ENCODE measurements at regions not wholly inside any gene's neighbourhood (a gene's known extent, or its start where the extent isn't known, plus 50 kb on each side); places are given as distances from the start of the nearest gene placed in this dataset.
"Not testable (repeated sequence)": the region's sequence is repeated elsewhere in the genome, so short reads cannot be mapped to it uniquely, and the experiment has no call there.

DNA sequence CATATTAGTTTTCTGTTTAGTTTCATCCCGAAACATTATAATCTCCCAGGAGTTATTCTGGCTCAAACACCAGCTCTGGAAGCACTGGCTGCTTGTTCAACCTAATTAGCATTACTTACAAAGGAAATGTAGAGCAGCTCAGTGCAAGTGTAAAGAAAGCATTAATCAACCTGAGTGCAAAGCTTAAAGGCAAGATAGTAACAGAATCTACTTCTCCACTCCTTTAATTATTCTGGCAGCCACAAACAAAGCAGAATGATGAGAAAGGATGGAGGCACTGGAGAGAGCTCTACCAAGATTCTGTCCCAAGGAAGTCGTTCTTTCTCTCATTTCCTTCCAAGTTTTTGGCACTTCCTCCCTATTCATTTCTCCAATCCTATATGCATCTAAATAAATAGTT lies 1384.0 kb downstream of the ZPLD1 start:
- no peak for DNase-seq

DNA sequence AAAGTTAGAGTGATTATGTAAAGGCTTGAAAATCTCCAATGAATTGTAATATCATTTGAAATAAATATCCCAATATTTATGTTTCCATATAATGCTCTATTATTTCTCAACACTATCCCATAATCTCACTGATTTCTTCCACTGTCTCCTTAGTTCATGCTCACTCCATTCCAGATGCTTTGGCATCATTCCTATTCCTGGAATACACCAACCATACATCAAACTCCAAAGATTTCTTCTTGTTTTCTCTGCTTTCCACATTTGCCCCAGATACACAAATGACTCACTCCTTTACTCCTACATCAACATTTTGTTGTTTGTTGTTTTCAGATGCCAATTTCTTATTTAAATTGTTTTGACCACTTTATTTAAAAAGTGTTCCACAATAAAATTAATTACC lies 1390.8 kb downstream of the ZPLD1 start:
- no peak for DNase-seq

DNA sequence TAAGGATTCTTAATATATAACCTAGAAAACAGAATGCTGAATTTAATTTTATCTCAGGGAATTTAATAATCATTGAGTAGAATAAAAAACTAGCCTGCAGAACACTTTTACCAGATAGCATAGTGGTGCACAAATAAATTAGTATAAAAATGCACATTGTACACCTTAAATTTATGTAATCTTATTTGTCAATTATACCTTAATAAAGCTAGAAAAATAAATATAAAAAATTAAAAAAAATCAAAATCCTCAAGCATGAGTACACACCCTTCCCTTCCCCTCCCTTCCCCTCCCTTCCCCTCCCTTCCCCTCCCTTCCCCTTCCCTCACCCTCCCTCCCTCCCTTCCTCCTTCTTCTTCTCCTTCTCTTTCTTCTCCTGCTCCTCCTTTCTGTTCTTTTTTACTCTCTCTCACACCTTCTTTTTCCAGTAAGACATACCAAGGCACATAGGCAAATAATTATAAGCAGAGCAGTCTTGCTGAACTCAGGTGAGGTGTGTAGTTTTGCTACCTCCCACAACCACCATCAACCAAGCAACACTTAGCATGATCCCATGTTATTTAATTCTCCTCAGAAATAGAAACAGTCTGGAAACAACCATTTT lies 1395.0 kb downstream of the ZPLD1 start:
- no peak for DNase-seq

DNA sequence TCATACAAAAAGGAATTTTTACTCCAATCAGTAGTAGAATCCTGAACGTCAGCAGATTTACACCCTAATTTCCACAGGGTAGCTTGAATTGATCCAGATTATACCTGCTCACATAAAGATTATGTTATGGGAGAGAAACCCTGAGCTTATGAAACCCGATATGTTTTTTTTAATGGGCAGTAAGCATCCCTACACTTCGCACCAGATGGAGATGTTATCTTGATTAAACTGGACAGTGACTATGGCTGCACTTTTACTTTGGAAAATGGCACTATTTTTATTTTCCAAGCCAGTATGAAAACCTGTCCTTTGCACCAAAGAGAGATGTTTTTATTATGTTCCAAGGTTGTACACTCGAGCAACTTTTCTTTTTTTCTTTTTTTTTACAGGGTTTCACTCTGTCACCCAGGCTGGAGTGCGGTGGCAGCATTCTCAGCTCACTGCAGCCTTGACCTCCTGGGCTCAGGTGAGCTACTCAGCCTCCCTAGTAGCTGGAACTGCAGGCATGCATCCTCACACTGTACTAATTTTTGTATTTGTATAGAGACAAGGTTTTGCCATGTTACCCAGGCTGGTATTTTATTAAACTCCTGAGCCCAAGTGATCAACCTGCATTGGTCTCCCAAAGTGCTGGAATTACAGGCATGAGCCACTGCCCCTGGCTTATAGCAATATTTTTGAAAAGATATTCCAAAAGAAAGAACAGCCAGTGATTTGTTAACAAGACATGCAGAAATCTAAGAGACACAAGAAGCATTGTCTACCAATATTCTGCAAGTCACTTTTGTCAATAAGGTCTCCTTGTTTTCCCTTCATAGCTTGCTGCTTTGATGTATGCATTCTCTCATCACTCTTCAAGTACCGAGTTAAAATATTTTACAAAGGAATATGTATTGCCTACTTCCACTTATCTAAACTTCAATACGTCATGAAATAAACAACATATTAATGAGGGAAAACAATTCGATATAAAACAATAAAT lies 1412.6 kb downstream of the ZPLD1 start:
- no peak for DNase-seq

DNA sequence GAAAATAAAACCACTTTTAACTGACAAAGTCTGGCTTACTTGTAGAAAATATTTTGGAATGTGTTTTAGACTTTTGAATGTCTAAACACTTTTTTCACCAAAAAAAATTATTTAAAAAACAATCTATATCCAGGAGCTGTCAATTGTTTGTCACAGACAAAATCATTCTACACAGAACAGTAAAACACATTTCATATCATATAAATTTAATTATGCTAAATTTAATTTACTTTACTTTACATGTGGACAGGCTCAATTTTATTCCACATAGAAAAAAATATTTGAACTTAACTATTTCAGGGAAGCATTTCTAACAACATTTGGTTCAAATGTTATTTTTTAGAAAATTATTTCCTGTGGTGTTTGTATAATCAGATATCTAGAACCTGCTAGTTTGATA lies 1417.0 kb downstream of the ZPLD1 start:
- DNase-seq = no peak

DNA sequence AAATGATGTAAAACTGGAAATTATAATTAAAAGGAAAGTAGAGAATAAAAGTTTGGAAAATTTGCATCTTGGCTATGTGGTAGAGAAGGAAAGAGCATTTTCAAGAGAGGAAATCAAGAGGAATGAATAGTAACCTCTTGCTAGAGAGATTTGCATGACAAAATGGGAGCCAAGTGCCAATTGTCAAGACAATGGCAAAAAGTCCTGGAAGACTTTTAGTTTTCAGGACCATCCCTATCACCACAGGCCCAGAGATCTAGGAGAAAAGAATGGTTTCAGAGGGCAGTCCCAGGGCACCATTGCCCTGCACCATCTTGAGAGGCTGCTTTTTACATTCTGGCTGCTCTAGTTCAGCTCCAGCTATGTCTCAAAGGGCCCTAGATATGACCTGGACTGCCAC lies 1427.6 kb downstream of the ZPLD1 start:
- no peak for DNase-seq

DNA sequence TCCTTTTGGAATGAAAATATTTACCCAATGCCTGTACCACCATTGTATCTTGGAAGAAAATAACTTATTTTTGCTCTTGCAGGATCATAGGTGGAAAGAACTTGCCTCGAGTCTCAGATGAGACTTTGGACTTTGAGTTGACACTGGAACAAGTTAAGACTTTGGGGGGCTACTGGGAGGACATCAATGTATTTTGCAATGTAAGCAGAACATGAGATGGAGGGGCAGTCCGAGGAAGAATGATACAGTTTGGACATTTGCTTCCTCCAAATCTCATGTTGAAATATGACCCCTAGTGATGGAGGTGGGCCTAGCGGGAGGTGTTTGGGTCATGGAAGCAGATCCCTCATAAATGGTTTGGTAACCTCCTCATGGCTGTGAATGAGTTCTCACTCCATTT lies 1428.6 kb downstream of the ZPLD1 start:
- DNase-seq = no peak

DNA sequence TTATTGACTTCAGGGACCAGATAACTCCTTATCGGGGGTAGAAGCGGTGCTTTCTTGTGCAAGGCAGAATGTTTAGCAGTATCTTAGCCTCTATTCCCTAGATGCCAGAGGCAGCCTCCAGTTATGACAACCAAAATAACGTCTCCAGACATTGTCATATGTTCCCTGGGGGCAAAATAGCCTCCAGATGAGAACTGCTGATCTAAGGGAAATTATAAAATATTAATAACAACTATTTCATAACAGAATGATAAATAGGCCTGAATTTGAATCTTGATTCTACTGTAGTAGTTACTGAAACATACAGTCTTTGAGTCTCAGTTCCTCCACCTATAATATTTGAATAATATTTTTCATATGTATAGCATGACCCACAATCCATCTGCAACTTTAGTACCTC lies 1431.3 kb downstream of the ZPLD1 start:
- DNase-seq = no peak

DNA sequence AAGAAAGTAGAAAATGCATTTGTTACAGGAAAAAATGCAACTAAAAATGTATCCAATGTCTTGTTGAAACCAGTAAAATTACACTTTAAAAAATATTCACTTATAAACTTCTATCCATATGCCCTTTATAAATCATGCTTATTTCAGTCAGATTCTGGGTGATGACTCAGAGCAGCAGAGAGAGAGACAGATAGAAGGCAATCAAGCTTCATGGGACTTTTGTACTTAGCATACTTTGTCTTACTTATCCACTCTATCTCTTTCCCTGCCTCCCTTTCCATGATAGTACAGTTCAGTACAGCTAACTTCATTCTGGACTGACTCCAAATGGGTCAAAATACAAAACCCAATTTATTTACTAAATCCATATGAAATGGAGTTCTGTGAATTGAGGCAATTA lies 1438.2 kb downstream of the ZPLD1 start:
- no peak for DNase-seq

DNA sequence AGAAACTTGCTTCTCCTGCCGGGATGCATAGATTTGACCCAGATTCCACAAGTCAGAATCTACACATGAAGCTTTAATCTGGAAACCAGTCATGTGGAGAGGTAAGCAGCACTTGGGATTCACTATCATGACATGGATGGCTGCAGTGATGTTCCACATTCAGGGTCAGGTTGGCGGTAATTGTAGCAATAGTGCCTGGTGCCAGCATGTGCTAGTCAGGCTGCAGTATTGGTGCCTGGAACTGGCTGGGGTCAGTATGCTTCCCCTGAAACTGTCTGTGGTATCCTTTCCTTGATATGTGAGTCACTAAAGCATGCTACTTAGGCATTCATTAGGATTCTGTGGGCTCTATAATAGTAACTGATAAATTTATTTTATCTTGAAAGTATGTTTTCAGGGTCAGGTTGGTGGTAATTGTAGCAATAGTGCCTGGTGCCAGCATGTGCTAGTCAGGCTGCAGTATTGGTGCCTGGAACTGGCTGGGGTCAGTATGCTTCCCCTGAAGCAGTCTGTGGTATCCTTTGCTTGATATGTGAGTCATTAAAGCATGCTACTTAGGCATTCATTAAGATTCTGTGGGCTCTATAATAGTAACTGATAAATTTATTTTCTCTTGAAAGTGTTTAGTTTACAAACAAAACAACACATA lies 1439.2 kb downstream of the ZPLD1 start:
- no peak for DNase-seq

DNA sequence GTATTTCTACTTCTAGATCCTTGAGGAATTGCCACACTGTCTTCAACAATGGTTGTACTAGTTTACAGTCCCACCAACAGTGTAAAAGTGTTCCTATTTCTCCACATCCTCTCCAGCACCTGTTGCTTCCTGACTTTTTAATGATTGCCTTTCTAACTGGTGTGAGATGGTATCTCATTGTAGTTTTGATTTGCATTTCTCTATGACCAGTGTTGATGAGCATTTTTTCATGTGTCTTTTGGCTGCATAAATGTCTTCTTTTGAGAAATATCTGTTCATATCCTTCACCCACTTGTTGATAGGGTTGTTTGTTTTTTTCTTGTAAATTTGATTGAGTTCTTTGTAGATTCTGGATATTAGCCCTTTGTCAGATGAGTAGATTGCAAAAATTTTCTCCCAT lies 1447.0 kb downstream of the ZPLD1 start:
- DNase-seq = not testable (repeated sequence)

DNA sequence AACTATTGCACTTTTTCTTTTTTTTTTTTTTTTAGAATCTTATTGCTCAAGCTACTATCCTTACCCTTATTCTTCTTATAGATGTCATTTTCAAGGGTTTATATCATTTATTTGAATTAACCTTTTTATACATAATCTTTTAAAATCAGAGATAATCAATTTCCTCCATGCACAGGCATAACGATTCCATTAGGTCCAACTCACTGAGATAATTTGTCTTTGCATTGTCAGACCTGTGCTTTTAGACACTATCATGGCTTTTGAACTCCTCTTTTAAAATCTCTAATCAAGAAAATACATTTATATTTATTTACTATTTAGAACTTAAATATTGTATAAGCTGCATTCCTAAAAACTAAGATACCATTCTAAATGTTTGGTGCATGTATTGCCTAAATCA lies 1454.9 kb downstream of the ZPLD1 start:
- DNase-seq = no peak

DNA sequence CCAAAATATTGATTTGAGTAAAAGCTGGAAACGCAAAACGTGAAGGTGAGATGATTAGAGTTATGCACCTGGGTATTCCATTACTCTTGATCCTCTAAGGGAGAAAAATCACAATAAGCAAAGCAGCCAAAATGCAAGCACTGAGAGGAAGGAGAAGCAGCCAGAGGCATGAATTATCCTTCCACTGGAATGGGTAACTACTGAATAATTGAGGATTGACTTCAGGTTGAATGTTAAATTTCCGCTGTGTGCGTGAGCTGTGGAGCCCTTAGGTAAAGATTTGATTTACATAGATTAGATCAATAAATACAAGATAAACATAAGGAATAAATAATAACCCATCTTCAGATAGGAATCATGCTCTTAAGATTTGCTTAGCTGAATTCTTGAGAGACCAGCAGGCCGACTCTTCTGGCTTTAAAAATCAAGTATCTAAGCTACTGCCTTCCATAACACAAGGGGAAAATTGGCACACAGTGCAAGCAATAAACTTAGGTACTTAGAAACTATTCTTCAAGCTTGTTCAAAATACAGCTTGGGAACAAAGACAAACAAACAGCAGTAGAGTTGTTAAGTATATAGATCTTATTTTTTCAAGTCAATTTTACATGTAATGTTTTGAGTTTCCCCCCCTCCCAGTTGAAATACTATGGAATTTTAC lies 1459.5 kb downstream of the ZPLD1 start:
- DNase-seq = no peak

DNA sequence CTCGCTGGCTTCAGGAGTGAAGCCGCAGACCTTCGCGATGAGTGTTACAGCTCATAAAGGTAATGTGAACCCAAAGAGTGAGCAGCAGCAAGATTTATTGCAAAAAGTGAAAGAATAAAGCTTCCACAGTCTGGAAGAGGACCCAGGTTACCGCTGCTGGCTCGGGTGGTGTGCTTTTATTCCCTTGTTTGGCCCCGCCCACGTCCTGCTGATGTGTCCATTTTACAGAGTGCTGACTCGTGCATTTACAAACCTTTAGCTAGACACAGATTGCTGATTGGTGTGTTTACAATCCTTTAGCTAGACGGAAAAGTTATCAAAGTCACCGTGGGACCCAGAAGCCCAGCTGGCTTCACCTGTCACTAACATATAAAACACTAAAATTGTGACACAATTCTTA lies 1464.5 kb downstream of the ZPLD1 start:
- no peak for DNase-seq

DNA sequence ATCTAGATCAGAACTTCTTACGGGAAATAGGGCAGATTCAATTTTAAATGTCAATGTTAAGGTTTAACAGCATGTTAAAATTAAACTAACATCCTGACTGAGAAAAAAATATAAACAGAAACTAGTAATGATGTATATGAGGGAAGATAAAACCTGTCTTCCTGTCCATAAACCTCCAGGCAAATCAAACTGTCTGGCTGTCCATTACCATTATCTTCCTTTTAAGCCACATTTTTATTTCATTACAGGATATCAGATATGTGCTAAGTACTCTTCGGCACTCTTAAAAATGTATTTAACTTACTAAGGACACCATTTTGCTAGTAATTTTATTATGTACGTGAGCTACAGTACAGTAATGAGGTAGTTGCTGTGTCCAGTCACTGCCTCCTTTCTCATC lies 1461.7 kb upstream of the ALCAM start:
- DNase-seq = no peak

DNA sequence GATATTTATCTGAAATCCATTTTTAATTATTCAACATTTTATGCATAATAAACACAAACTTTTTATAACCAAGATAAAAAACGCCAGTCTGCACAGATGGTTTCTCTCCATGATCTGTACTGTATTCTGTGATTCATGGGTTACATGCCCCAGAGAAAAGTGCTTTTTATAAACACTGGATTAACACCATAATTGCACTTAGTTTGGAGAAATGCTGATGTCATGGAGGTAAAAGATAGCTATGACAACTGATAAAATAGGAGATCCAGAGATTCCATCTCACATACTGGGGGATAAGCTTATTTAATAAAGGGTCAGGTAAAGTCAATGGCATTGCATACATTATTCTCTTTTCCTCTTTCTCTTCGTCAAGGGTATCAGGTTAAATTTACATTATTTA lies 1460.4 kb upstream of the ALCAM start:
- DNase-seq = no peak

DNA sequence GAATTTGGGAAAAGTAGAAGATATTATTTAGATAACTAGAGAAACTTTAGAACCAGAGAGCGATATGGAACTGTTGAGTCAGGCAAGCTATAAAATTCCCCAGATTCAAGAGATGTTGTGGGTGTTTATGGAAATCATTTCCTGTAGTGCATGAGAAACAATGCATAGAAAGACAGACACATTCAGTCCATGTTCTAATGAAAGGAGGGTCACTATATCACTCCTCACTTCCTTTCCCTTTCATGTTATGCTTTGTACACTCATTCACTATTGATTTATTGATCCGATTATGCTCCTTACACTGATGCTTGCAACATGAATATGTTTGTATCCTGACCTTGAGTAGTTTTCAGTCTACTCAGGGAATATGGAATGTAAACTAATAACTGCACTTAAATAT lies 1459.9 kb upstream of the ALCAM start:
- DNase-seq = no peak

DNA sequence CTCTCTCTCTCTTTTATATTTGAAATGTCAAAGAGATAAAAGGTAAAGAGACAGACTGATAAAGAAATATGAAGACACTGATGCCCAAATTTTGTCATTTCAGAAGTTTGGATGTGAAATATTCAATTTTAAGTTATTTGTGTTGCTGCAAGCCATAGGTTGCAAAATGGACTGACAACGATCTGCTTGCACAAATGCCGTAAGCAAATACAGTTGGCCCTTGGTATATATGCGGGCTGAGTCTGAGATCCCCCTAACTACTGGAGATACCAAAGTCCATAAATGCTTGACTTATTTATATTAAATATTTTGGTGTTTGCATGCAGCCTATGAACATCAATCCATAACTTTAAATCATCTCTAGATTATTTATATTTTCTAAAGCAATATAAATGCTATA lies 1459.1 kb upstream of the ALCAM start:
- DNase-seq = no peak

DNA sequence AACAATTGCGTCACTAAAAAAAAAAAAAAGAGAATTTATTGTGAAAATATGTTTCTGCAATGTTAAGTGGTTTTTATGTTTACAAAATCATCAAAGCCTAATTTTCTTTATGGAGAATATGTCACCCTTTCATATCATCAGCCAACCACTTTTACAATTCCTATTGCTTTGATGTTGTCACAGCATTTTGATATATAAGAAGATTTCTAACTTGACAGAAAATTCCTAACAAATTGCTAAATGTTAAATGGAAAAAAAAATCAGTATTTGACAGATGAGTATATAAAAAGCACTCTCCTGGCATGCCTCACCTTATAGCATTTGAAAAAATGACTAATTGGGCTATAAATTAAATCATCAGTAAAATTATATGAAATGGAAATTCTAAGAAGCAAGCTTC lies 1457.3 kb upstream of the ALCAM start:
- no peak for DNase-seq

DNA sequence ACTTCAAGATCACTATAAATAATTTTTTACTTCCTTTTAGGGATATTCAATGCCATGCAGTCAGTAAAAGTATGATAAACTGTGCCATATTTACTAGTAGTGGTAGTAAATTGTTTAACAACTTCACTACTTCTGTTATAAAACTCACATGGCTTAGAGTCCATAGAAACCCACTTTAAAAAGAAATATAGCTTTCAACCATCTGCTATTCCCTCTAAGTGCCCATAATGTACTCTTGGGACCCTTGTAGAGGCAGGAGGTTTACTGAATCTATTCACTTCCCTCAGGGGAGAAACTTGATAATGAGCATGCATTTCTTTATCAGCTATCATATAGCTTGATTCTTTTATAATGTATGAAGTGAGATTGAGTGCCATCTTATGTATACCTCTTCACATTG lies 1448.4 kb upstream of the ALCAM start:
- DNase-seq = no peak

DNA sequence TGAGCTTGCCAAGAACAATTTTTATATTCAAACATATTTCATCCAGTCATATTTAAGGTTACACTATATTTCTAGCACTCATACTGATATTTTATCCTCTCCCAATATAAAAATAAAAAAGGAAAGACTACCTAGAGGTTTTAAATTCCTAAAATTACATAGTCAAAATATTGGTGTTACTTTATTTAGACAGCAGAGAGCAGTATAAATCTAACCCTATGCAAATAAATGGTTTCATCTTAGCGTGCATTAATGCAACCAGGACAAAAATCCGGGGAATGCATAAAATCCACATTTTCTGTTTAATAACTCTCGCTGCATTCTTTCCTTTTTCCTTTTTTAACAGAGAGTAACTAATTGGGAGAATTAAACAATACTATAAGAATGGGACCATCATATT lies 1447.4 kb upstream of the ALCAM start:
- no peak for DNase-seq

DNA sequence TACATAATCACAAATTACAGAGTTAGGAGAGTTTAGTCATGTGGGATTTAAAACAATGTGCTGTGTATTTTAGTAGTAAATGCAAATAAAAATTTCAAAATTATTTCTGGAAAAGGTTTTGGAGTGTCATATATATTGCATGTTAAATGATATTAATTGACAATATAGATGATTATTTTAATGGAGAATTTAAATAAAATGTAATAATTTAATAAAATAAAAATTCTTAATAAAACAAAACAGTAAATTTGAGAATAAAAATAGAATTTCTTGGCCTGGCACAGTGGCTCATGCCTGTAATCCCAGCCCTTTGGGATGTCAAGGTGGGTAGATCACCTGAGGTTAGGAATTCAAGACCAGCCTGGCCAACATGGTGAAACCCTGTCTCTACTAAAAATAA lies 1442.8 kb upstream of the ALCAM start:
- DNase-seq = no peak

DNA sequence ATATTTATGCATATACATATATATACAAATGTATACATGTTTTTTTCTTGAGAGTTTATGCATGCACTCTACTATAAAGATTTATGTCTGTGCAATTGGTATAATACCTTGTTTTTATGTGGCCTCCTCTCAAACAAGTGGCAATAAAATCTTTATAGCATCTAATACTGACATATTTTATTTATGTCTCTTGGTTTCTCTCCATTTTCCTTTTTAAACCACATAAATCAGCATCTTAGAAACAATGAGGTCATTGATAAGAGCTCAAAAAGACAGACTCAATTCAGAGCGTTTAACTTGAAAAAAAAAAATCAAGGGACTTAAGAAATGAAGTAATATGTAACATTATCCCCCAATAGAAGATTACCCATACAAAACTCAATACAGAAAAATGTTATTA lies 1442.2 kb upstream of the ALCAM start:
- no peak for DNase-seq

DNA sequence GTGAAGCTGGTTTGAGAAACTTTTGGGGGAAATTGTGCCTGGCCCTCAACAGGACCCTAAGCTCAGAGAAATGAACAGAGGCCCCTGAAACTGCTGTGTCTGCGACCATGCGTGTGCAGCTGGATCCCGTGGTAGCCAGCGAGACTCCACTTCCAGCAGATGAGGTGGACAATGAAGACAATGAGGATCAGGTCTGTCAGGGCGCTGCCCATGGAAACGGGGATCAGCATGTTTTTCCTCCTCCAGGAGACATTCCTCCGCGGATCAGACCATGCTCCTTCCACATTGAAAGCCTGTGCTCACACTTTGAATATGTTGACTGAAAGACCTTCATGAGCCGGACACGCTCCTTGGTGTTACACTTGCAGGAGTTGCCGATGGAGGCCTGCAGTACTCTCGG lies 1439.8 kb upstream of the ALCAM start:
- no peak for DNase-seq
